SK-N-SH treated with all-trans-retinoic acid at 6 μM for 48 hours (cell line): ENCODE measurements at regions not wholly inside any gene's neighbourhood (a gene's known extent, or its start where the extent isn't known, plus 50 kb on each side); places are given as distances from the start of the nearest gene placed in this dataset.

ENCODE experiments used
- ARNTL ChIP-seq: fragments of 450-650 bp; formaldehyde crosslinking; IDR thresholded peaks from 2 replicates; pipeline ENCODE4 v1.5.0; 2020; ENCODE audit warnings: low read depth, mild to moderate bottlenecking, moderate library complexity, borderline replicate concordance
- CSRNP3 ChIP-seq: fragments of 250-450 bp; sonication (Bioruptor Pico); IDR thresholded peaks from 2 replicates; pipeline ENCODE4 v1.5.1; 2021; ENCODE audit warnings: mild to moderate bottlenecking, moderate library complexity
- ESRRG ChIP-seq: fragments of 250-450 bp; sonication (Bioruptor Pico); IDR thresholded peaks from 2 replicates; pipeline ENCODE4 v1.6.1; 2021; ENCODE audit warnings: mild to moderate bottlenecking
- GLIS3 ChIP-seq: fragments of 250-450 bp; sonication (Bioruptor Pico); IDR thresholded peaks from 2 replicates; pipeline ENCODE4 v1.5.0; 2020; ENCODE audit warnings: mild to moderate bottlenecking, moderate library complexity
- RARB ChIP-seq: fragments of 250-450 bp; sonication (Bioruptor Pico); IDR thresholded peaks from 2 replicates; pipeline ENCODE4 v1.8.0; 2021; ENCODE audit warnings: mild to moderate bottlenecking, moderate library complexity
- TSHZ2 ChIP-seq: fragments of 250-450 bp; sonication (Bioruptor Pico); IDR thresholded peaks from 2 replicates; pipeline ENCODE4 v1.5.0; 2020; ENCODE audit warnings: mild to moderate bottlenecking, moderate library complexity
- ZFP3 ChIP-seq: fragments of 250-450 bp; sonication (Bioruptor Pico); IDR thresholded peaks from 2 replicates; pipeline ENCODE4 v1.5.0; 2020; ENCODE audit warnings: mild to moderate bottlenecking, moderate library complexity
- ZNF565 ChIP-seq: fragments of 450-650 bp; formaldehyde crosslinking; conservative IDR thresholded peaks from 2 replicates; pipeline ENCODE4 v1.5.0; 2020; ENCODE audit warnings: low read depth, mild to moderate bottlenecking, moderate library complexity
- ZNF70 ChIP-seq: fragments of 450-650 bp; formaldehyde crosslinking; IDR thresholded peaks from 2 replicates; pipeline ENCODE4 v1.5.0; 2020; ENCODE audit warnings: mild to moderate bottlenecking, moderate library complexity

GRCh38 chr6:103107985-103108384 is 1714.5 kb downstream of the GRIK2 start:
- TF ChIP-seq TSHZ2 (CRISPR knock-in tag) (no peak), ZNF565 (CRISPR knock-in tag) (no peak), GLIS3 (CRISPR knock-in tag) (no peak), ZFP3 (no peak), ARNTL (no peak), ZNF70 (CRISPR knock-in tag) (no peak), ESRRG (no peak), RARB (CRISPR knock-in tag) (no peak), CSRNP3 (CRISPR knock-in tag) (no peak)
